HepG2 (cell line): ENCODE measurements at regions not wholly inside any gene's neighbourhood (a gene's known extent, or its start where the extent isn't known, plus 50 kb on each side); places are given as distances from the start of the nearest gene placed in this dataset.

Source experiments
- CTCF ChIP-seq: sonication (generic); formaldehyde crosslinking; IDR thresholded peaks from 2 replicates; pipeline ENCODE4 v1.5.0; 2020; ENCODE audit warnings: mild to moderate bottlenecking, missing genetic modification reagents, moderate library complexity
- HHEX ChIP-seq: IDR thresholded peaks from 2 replicates; pipeline ENCODE4 v1.6.1; 2016; ENCODE audit warnings: control low read depth
- KDM5A ChIP-seq: fragments of 200-600 bp; sonication (generic); IDR thresholded peaks from 2 replicates; pipeline ENCODE4 v1.7.0; 2018; ENCODE audit warnings: antibody characterized with exemption, mild to moderate bottlenecking, low read length, borderline replicate concordance
- MAX ChIP-seq: IDR thresholded peaks from 2 replicates; pipeline ENCODE4 v1.6.1; 2012; ENCODE audit warnings: inconsistent platforms
- PHF21A ChIP-seq: sonication (generic); formaldehyde crosslinking; IDR thresholded peaks from 2 replicates; pipeline ENCODE4 v1.5.0; 2020; ENCODE audit warnings: mild to moderate bottlenecking, missing genetic modification reagents
- POLR2AphosphoS5 ChIP-seq: IDR thresholded peaks from 2 replicates; pipeline ENCODE4 v1.6.1; 2012; ENCODE audit warnings: low read depth, low read length
- REST ChIP-seq, 2 experiments: IDR thresholded peaks; 2 replicates each; pipeline ENCODE4 v1.6.1; 2011 to 2012; ENCODE audit warnings: low read length in 2 of 2, borderline replicate concordance in 1 of 2, low read depth in 1 of 2, mild to moderate bottlenecking in 1 of 2, moderate library complexity in 1 of 2
- SNRNP70 ChIP-seq: fragments of 200-400 bp; formaldehyde crosslinking; IDR thresholded peaks from 2 replicates; pipeline ENCODE4 v1.6.1; 2017; ENCODE audit warnings: mild to moderate bottlenecking, low read depth, low read length, moderate library complexity
- USF2 ChIP-seq, 2 experiments: sonication (generic) in 1 of 2; formaldehyde crosslinking in 1 of 2; IDR thresholded peaks; 2 replicates each; pipeline versions ENCODE4 v1.5.1 to v1.6.1; 2011 to 2020; ENCODE audit warnings: borderline replicate concordance in 1 of 2, low read depth in 1 of 2, low read length in 1 of 2, mild to moderate bottlenecking in 1 of 2, missing genetic modification reagents in 1 of 2, moderate library complexity in 1 of 2
- XRCC5 ChIP-seq: fragments of 200-400 bp; formaldehyde crosslinking; optimal IDR thresholded peaks from 2 replicates; pipeline ENCODE3; 2017; ENCODE audit warnings: mild to moderate bottlenecking, low read length
- ZBTB7A ChIP-seq: sonication (generic); formaldehyde crosslinking; IDR thresholded peaks from 2 replicates; pipeline ENCODE4 v1.8.0; 2022; ENCODE audit warnings: mild to moderate bottlenecking, missing genetic modification reagents
- ZNF18 ChIP-seq: sonication (generic); formaldehyde crosslinking; IDR thresholded peaks from 2 replicates; pipeline ENCODE4 v1.8.0; 2022; ENCODE audit warnings: mild to moderate bottlenecking, missing genetic modification reagents; ENCODE audit not compliant: insufficient replicate concordance

GRCh38 chr14:85301506-85301905 lies 228.4 kb upstream of the FLRT2 start:
- TF ChIP-seq HHEX (CRISPR knock-in tag) (no peak), POLR2AphosphoS5 (no peak), KDM5A (no peak), CTCF (CRISPR knock-in tag) (no peak), ZBTB7A (CRISPR knock-in tag) (no peak), ZNF18 (no peak), REST (IDR thresholded peaks at IDR 0.05; ENCODE audit: borderline replicate concordance in 1 of 2, low read depth in 1 of 2, low read length in 2 of 2) (no peak), SNRNP70 (no peak), PHF21A (no peak), USF2 (IDR thresholded peaks at IDR 0.05; ENCODE audit: low read depth, low read length) (no peak), USF2 (CRISPR knock-in tag; IDR thresholded peaks at IDR 0.05; ENCODE audit: borderline replicate concordance) (no peak), XRCC5 (no peak), MAX (no peak)
